ENCODE measurements at regions not wholly inside any gene's neighbourhood (a gene's known extent, or its start where the extent isn't known, plus 50 kb on each side); places are given as distances from the start of the nearest gene placed in this dataset.

DNA sequence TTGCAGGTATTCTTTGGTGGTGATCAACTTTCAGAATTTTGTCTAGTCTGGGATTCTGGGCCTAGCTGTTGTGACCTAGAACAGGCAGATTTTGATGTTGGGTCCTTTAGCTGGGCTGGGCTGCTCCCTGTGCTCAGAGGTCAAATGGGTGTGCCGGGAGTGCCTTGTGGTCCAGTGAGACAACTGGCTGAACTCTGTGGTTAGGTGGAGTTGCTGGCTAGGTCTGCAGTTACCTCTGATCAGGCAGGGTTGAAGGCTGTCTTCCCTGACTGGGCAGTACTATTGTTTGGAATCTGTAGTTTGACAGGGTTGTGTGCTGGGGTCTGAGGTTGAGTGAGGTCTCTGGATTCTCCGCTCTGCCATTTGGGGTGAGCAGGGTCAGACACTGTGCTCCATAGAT, 599.3 kb downstream of the RAPGEF2 start:
- no peak for TF ChIP-seq POLR2A (IDR thresholded peaks at IDR 0.05; ENCODE audit: low read length)
- no peak for TF ChIP-seq GATA1 (IDR thresholded peaks at IDR 0.05; ENCODE audit: low read depth, low read length)

Data from erythroblast (primary cell).